ELR (cell line): ENCODE measurements at regions not wholly inside any gene's neighbourhood (a gene's known extent, or its start where the extent isn't known, plus 50 kb on each side); places are given as distances from the start of the nearest gene placed in this dataset.
"Not testable (repeated sequence)": the region's sequence is repeated elsewhere in the genome, so short reads cannot be mapped to it uniquely, and the experiment has no call there.

Experiments used
- DNase-seq: peaks from one replicate; pipeline ENCODE4 v3.0.0-alpha.2; 2015; ENCODE audit warnings: low read depth

- DNase-seq, result no peak
Observed at GRCh38 chr12:127469331-127469730, 797.6 kb upstream of the TMEM132C start.

DNA sequence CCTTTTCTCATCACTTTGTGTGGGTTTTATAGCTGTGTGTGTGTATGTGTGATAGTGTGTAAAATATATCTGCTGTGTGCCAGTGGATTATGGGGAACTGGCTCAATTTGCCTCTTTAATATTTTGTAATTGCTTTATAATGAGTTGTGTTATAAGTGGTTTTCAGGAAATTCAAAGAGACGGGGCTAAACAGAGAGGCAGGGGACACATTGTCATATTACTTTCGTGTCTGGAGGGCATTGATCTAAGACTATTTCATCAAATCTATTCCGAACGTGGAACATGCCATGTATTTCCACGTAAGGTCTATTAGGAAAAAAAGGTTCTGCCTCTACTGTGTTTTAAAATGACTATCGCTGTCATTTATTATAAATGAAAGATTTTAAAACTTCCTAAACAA, 793.2 kb upstream of the TMEM132C start:
- DNase-seq, result no peak

- DNase-seq, result peak; percentile 21
Observed at GRCh38 chr12:127479256-127479655, 787.7 kb upstream of the TMEM132C start.

DNA sequence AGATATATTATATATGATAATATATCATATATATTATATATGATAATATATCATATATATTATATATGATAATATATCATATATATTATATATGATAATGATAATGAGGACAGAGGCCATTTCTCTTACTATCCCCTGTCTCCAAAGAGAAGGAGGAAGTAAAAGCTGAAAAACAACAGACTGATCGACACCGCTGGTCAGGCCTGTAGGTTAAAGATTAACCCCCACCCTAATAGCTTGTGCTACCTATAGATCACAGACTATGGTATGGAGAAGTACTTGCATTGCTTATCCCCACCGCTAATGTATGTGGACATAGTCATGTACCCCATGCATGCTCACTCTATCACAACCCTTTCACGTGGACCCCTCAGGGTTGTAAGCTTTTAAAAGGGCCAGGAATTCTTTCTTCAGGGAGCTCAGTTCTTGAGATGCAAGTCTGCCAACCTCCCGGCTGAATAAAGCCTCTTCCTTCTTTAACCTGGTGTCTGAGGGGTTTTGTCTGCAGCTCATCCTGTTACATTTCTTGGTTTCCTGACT, 786.1 kb upstream of the TMEM132C start:
- DNase-seq, result no peak

DNA sequence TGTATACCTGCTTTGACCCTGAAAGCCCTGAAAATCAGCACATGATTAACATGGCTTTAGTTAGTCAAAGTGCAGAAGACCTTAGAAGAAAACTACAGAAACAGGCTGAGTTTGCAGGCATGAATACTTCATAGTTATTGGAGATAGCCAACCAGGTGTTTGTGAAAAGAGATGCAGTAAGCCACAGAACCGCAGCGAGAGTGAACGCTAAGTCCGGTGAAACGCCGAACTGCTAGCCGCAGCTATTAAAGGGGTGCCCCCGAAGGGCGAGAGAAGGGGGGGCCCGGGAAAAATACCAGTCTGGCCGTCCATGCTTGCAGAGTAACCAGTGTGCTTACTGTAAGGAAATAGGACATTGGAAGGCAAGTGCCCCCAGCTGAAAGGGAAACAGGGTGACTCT, 784.0 kb upstream of the TMEM132C start:
- DNase-seq, result no peak

DNA sequence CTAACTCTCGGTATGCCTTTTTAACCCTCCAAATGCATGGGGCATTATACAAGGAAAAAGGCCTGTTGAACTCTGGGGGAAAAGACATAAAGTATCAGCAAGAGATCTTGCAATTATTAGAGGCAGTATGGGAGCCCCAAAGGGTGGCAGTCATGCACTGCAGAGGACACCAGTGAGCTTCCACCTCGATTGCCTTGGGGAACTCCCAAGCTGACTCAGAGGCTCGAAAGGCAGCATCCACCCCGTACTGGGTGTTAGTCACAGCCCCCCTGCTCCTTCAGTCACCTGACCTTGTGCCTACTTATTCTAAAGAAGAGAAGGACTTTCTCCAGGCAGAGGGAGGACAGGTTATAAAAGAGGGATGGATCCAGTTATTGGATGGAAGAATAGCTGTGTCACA, 781.4 kb upstream of the TMEM132C start:
- peak; percentile 96 for DNase-seq

DNA sequence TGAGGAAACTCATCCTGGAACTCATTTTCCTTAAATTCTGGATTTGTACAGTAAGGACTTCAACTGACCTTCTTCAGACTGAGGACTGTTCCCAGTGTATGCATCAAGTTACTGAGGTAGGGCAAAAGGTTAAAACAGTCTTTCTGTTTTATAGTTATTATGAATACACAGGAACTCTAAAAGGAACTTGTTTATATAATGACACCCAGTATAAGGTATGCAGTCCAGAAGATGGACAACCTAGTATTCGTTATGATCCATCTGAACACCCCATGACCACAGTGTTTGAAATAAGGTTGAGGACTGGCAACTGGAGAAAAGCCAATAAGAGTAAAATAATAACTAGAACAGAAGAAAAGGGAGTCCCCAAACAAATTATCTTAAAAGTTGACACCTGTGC, 779.9 kb upstream of the TMEM132C start:
- peak; percentile 56 for DNase-seq

- no peak for DNase-seq
Observed at GRCh38 chr12:127489061-127489460, 777.9 kb upstream of the TMEM132C start.

DNA sequence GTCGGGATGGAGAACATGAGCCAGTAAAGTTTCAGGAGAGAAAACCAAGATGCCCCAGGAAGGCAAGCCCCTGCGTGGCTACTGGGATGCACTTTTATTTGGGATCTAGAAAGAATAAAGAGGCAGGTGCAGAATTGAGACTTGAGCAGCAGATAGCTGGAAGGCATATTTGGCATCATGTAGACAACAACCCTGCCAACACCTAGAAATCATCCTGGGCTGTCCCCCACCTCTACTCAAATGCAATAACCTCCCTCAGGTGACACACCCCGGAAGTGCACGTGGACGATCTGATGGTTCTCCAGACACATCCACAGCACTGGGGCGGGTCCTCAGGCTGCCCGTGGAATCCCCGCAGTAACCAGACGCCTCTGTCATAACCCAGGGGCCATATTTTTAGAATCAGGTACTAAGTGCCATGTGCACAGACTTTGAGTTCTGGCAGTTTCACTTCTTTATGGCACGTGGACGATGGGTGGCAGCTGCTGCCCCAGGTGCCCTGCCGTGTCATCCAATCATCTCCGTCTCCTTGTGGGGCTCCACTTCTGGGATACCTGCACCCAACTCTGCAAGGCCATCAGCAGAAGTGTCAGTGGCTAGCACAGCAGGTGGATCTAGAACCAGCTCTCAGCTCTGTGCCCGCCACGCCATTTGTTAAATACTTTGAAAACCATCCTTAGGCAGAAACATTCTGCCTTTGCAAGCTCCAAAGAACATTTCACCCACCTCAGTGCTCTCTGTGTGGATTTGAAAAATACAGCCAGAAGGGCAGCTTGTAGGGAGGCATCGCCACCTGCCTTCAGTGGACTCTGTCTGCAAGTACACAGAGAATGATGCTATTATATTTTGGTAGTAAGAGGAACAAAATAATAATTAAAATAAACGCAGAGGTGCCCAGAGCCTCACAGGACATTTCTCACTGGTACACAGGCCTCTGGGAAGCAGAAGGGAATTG, 771.7 kb upstream of the TMEM132C start:
- no peak for DNase-seq

DNA sequence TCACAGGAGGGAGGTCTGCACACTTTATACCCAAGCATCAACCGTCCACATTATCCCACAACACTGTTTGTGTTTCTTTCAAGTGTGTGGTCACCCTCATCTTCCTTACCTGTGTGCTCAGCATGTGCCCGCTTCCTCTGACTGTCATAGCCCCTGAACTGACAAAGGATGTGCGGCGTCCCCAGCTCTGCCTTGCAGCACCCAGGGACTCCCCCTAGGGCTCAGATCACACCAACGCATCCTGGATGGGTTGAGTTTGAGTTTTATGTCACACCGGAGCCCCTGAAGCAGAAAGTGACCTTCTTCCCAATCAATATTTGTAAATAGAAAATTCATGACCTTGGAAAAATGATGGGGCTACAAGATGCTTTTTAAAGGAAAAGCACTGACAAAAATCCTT, 770.7 kb upstream of the TMEM132C start:
- no peak for DNase-seq

GRCh38 chr12:127500512-127501035, 766.4 kb upstream of the TMEM132C start:
- DNase-seq, result no peak

- no peak for DNase-seq
Observed at GRCh38 chr12:127501916-127502315, 765.1 kb upstream of the TMEM132C start.

- no peak for DNase-seq
Observed at GRCh38 chr12:127503246-127503645, 763.7 kb upstream of the TMEM132C start.

DNA sequence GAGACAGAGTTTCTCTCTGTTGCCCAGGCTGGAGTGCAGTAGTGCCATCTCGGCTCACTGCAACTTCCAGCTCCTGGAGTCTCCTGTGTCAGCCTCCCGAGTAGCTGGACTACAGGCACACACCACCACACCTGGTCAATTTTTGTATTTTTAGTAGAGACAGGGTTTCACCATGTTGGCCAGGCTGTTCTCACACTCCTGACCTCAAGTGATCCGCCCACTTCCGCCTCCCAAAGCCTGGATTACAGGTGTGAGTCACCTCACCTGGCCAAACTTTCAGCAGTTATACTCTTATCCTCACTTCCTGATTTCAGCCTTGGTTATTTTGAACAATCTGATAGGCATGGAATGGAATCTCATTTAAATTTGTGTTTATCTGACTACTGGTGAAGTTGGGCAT, 763.0 kb upstream of the TMEM132C start:
- not testable (repeated sequence) for DNase-seq

- no peak for DNase-seq
Observed at GRCh38 chr12:127504874-127505273, 762.1 kb upstream of the TMEM132C start.

DNA sequence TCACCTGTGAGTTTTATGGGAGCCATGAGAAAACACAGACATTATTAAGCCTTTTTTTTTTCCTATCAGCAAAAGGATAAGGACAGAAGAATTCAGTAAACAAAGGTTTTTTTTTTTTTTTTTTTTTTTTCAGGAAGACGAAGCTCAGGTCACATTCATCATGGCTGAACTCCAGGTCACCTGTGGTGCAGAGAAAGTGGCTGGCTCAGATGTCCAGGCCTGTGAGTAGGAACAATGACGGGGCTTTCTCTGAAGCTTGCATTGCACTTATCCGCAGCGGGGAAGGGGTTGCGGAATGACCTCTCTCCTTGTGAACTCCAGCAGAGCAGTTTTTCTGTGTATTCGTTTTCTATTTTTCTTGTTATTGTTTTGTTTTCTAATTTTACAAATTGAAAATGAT, 759.6 kb upstream of the TMEM132C start:
- no peak for DNase-seq

DNA sequence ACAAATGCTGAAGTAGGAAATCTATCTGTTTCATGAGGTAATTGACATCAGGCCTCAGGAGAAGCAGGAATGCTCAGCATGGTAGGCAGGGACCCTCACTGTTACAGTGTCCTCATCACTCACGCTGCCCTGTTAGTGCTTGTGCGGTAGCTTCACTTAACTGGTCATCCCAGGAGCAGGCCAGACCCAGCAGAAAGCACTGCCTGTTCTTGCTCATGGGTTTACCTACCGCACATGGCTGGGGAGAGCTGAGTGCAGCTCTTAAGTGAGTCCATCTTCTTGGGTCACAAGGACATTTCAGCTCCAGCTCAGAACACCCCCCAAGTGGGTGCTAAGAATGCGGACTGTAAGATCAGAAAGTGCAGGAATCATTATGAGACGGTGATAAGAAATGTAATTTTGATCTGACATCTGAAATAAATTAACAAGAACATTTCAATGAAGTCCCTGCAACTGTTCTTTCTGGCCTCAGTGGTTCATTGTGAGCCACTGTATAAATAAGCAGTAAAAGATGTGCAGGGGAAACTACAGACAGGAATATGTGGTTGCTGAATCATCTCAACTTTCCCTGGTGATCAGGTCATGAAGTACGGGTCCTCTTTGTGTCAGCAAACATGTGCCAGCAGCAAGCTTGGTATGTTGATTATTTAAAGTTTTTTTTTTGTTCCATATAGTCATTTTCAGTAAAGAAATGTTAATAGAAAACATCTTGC, 757.7 kb upstream of the TMEM132C start:
- DNase-seq, result peak; percentile 82

GRCh38 chr12:127515941-127516340, 751.0 kb upstream of the TMEM132C start:
- peak; percentile 59 for DNase-seq

DNA sequence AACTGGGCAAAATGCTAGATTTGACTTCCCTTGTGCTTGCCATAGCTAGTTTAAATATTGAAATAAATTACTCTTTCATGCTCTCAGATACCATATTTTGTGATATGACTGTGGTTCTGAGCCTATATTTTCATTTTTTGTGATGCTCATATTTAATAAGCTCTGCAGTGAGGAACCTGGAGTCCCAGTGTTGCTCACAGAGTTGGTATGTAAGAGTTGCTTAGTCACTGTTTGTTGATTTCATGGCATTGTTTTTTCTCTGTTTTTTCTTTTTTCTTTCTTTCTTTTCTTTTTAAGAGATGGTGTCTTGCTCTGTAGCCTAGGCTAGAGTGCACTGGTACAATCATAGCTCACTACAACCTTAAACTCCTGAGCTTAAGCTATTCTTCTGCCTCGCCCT, 750.5 kb upstream of the TMEM132C start:
- DNase-seq, result peak; percentile 71

DNA sequence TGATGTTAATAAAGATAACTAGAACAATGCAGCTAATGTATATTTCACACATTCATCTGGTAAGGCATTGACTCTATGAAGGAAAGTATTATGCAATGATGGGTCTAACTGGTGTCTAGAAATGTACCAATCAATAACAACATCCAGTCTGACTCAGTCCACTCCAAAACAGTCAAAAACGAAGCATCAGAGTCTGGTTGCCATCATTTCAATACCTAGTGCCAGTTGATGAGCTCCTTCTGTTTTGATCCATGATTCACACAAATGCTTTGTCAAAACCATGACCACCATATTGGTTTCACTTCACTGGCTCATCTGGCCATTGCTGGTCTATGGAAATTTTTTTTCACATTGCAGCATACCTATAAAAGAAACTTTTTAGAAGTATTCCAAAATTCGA, 747.2 kb upstream of the TMEM132C start:
- DNase-seq, result no peak

DNA sequence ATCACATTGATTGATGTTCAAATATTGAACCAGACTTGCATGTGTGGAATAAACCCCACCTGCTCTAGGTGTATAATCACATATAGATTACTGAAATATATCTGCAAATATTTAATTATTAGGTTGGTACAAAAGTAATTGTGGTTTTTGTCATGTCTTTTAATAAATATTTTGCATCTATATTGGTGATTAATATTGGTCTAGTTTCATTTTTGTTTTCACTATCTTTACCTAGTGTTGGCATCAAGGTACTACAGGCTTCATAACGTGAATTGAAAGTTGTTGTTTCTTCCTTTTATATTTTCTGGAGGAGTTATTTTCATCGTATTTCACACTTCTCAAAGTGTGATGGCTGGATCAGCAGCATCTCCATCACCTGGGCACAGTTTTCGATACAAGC, 740.0 kb upstream of the TMEM132C start:
- no peak for DNase-seq

DNA sequence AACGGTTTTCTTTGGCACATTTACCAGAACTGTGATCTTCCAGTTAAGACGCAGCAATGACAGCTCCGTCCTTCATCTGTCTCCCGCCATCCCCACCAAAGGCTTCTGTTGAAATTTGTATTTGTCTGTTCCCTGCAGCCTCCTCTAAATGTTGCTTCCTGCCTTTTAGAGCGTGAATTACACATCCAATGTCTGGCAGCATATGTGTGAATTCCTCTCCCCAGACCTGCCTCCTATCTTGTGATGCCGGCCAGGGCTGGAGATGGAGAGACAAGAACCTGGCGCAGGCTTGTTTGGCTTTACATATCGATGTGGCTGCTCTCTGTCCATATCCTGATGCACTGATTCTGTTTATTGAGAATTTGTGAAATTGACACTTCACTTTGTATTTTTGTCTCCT, 738.4 kb upstream of the TMEM132C start:
- DNase-seq, result no peak

GRCh38 chr12:127531542-127531941, 735.4 kb upstream of the TMEM132C start:
- no peak for DNase-seq
